LNCAP (cell line): ENCODE measurements at regions not wholly inside any gene's neighbourhood (a gene's known extent, or its start where the extent isn't known, plus 50 kb on each side); places are given as distances from the start of the nearest gene placed in this dataset.

Experiments
- CTCF ChIP-seq: fragments of 450-650 bp; IDR thresholded peaks from 2 replicates; pipeline ENCODE4 v1.5.1; 2017; ENCODE audit warnings: mild to moderate bottlenecking

- TF ChIP-seq CTCF: no peak
Observed at GRCh38 chrX:147468600-147468999, 443.1 kb upstream of the FMR1 start.

- peak; percentile 28; the same call in 1 of the 2 replicates for TF ChIP-seq CTCF
Observed at GRCh38 chrX:147476008-147476407, 435.7 kb upstream of the FMR1 start.

- no peak for TF ChIP-seq CTCF
Observed at GRCh38 chrX:147478899-147479298, 432.8 kb upstream of the FMR1 start.

- no peak for TF ChIP-seq CTCF
Observed at GRCh38 chrX:147485207-147485606, 426.5 kb upstream of the FMR1 start.

GRCh38 chrX:147494365-147494764 is 417.4 kb upstream of the FMR1 start:
- TF ChIP-seq CTCF: no peak

- no peak for TF ChIP-seq CTCF
Observed at GRCh38 chrX:147498796-147499195, 412.9 kb upstream of the FMR1 start.

GRCh38 chrX:147522981-147523380 is 388.7 kb upstream of the FMR1 start:
- no peak for TF ChIP-seq CTCF

GRCh38 chrX:147533426-147533825 is 378.3 kb upstream of the FMR1 start:
- no peak for TF ChIP-seq CTCF
